Uterus (tissue), 2 donors: ENCODE measurements at regions not wholly inside any gene's neighbourhood (a gene's known extent, or its start where the extent isn't known, plus 50 kb on each side); places are given as distances from the start of the nearest gene placed in this dataset.

Experiments
- POLR2A ChIP-seq, 2 donors: fragments of 450-650 bp; IDR thresholded peaks; one replicate each; pipeline ENCODE4 v1.6.1; 2016; ENCODE audit warnings: antibody characterized with exemption in 2 of 2, mild to moderate bottlenecking in 1 of 2, moderate library complexity in 1 of 2
- TF ChIP-seq, protein P1 (sequence below), 4 experiments: fragments of 200-600 bp in 2 of 4; fragments of 450-650 bp in 2 of 4; sonication (generic) in 2 of 4; IDR thresholded peaks; one replicate each; pipeline ENCODE4 v1.5.1; 2016 to 2019; ENCODE audit warnings: antibody characterized with exemption in 4 of 4, mild to moderate bottlenecking in 2 of 4, moderate library complexity in 1 of 4

DNA sequence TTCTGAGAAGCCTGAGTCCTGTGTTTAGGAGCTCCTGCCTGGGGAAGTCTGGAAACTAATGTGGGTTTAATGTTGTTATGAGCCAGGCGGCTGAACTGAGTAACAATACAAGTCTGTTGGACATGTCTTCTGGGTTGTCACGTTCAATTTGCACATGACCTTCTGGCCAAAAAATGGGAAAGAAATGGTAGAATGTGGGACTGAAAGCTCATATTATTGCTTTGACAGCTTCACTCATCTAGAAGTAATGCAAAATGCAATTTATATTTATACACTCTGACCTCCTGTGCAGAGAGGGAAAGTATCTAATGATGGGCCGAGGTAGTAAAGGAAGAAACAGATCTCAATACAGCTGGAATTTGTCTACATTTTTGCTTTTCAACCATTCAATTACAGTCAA is 75.8 kb downstream of the NR2F2 start:
- no peak for TF ChIP-seq POLR2A (IDR thresholded peaks at IDR 0.05)
- TF ChIP-seq, protein P1, sequence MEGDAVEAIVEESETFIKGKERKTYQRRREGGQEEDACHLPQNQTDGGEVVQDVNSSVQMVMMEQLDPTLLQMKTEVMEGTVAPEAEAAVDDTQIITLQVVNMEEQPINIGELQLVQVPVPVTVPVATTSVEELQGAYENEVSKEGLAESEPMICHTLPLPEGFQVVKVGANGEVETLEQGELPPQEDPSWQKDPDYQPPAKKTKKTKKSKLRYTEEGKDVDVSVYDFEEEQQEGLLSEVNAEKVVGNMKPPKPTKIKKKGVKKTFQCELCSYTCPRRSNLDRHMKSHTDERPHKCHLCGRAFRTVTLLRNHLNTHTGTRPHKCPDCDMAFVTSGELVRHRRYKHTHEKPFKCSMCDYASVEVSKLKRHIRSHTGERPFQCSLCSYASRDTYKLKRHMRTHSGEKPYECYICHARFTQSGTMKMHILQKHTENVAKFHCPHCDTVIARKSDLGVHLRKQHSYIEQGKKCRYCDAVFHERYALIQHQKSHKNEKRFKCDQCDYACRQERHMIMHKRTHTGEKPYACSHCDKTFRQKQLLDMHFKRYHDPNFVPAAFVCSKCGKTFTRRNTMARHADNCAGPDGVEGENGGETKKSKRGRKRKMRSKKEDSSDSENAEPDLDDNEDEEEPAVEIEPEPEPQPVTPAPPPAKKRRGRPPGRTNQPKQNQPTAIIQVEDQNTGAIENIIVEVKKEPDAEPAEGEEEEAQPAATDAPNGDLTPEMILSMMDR (IDR thresholded peaks at IDR 0.05), result no peak
